OCI-LY1 (cell line): ENCODE measurements at regions not wholly inside any gene's neighbourhood (a gene's known extent, or its start where the extent isn't known, plus 50 kb on each side); places are given as distances from the start of the nearest gene placed in this dataset.
"Not testable (repeated sequence)": the region's sequence is repeated elsewhere in the genome, so short reads cannot be mapped to it uniquely, and the experiment has no call there.

Experiments used
- H2AFZ ChIP-seq: fragments of 200-600 bp; sonication (generic), shearing (Covaris generic); 2 replicates; pipeline ENCODE4 v1.6.0; 2014; ENCODE audit warnings: antibody characterized with exemption, mild to moderate bottlenecking, low read length
- H3F3A ChIP-seq: fragments of 200-600 bp; sonication (generic), shearing (Covaris generic); 2 replicates; pipeline ENCODE4 v1.6.0; 2014; ENCODE audit warnings: mild to moderate bottlenecking, antibody characterized with exemption, low read length, moderate library complexity; ENCODE audit not compliant: insufficient read depth
- H3K27ac ChIP-seq: fragments of 200-600 bp; sonication (generic); 2 replicates; pipeline ENCODE4 v1.5.1; 2014; ENCODE audit warnings: low read length, mixed run types, mild to moderate bottlenecking, low read depth; ENCODE audit not compliant: poor library complexity, severe bottlenecking
- H3K27me3 ChIP-seq: fragments of 200-600 bp; sonication (generic); 2 replicates; pipeline ENCODE4 v1.6.0; 2014; ENCODE audit warnings: antibody characterized with exemption, mild to moderate bottlenecking, low read length, moderate library complexity; ENCODE audit not compliant: insufficient read depth
- H3K36me3 ChIP-seq: fragments of 200-600 bp; sonication (generic); 2 replicates; pipeline ENCODE4 v1.6.1; 2014; ENCODE audit warnings: mild to moderate bottlenecking, antibody characterized with exemption, low read length, moderate library complexity, mixed read lengths; ENCODE audit not compliant: insufficient read depth
- H3K4me1 ChIP-seq: fragments of 200-600 bp; sonication (generic); 2 replicates; pipeline ENCODE4 v1.5.1; 2014; ENCODE audit warnings: mild to moderate bottlenecking, low read length, moderate library complexity; ENCODE audit not compliant: insufficient read depth, severe bottlenecking
- H3K4me2 ChIP-seq: fragments of 200-600 bp; sonication (generic), shearing (Covaris generic); 2 replicates; pipeline ENCODE4 v1.6.1; 2014; ENCODE audit warnings: low read length
- H3K4me3 ChIP-seq: fragments of 200-600 bp; sonication (generic); 2 replicates; pipeline ENCODE4 v1.5.1; 2014; ENCODE audit warnings: low read length, low read depth, mild to moderate bottlenecking, mixed read lengths; ENCODE audit not compliant: poor library complexity, severe bottlenecking
- H3K79me2 ChIP-seq: fragments of 200-600 bp; shearing (Covaris generic); 2 replicates; pipeline ENCODE4 v1.6.1; 2016; ENCODE audit warnings: mixed run types, low read length, mixed read lengths; ENCODE audit not compliant: insufficient read depth
- H3K9ac ChIP-seq: fragments of 200-600 bp; sonication (generic), shearing (Covaris generic); 2 replicates; pipeline ENCODE4 v1.6.1; 2014; ENCODE audit warnings: mild to moderate bottlenecking, low read length, mixed read lengths
- H3K9me2 ChIP-seq: fragments of 200-600 bp; sonication (generic), shearing (Covaris generic); 2 replicates; pipeline ENCODE4 v1.6.1; 2014; ENCODE audit warnings: low read depth, mild to moderate bottlenecking, low read length, mixed read lengths
- H3K9me3 ChIP-seq: fragments of 200-600 bp; shearing (Covaris generic); 2 replicates; pipeline ENCODE4 v1.6.1; 2014; ENCODE audit warnings: low read length, mixed read lengths
- H4K20me1 ChIP-seq: fragments of 200-600 bp; sonication (generic), shearing (Covaris generic); 2 replicates; pipeline ENCODE4 v1.6.0; 2016; ENCODE audit warnings: mild to moderate bottlenecking, low read length; ENCODE audit not compliant: insufficient read depth
- CTCF ChIP-seq: fragments of 200-600 bp; sonication (generic), shearing (Covaris generic); IDR thresholded peaks from 2 replicates; pipeline ENCODE4 v1.5.1; 2017; ENCODE audit warnings: mild to moderate bottlenecking, antibody characterized with exemption, low read length, moderate library complexity, mixed read lengths
- EZH2 ChIP-seq: fragments of 200-600 bp; sonication (generic), shearing (Covaris generic); IDR thresholded peaks from 2 replicates; pipeline ENCODE4 v1.8.0; 2017; ENCODE audit warnings: borderline replicate concordance, mixed run types, mild to moderate bottlenecking, antibody characterized with exemption, low read length, moderate library complexity, mixed read lengths

- no peaks in the 10 kb centered on the region for H3K4me1 ChIP-seq
- no peaks in the 10 kb centered on the region for H3K9me2 ChIP-seq
- H3K9me3 ChIP-seq: no peaks in the 10 kb centered on the region
- no peaks in the 10 kb centered on the region for H4K20me1 ChIP-seq
- H3K9ac ChIP-seq: no peak overlapping the region
- H2AFZ ChIP-seq: no peak overlapping the region
- H3K27me3 ChIP-seq: no peaks in the 10 kb centered on the region
- TF ChIP-seq EZH2: no peak
- no peak for TF ChIP-seq CTCF
- no peak overlapping the region for H3K4me2 ChIP-seq
- H3K27ac ChIP-seq: no peak overlapping the region
- no peak overlapping the region for H3K4me3 ChIP-seq
- H3K79me2 ChIP-seq: no peaks in the 10 kb centered on the region
- H3F3A ChIP-seq: no peaks in the 10 kb centered on the region
- H3K36me3 ChIP-seq: peaks cover 6% of the 10 kb centered on the region; the same call in 1 of the 2 replicates
Observed at GRCh38 chr13:33659894-33660293, 158.1 kb upstream of the RFC3 start.

- Histone ChIP-seq H3K9ac (no peak overlapping the region), H3K4me1 (no peaks in the 10 kb centered on the region), H3K27me3 (no peaks in the 10 kb centered on the region), H3K4me2 (no peak overlapping the region), H3F3A (no peaks in the 10 kb centered on the region), H3K27ac (no peak overlapping the region), H3K79me2 (no peaks in the 10 kb centered on the region), H3K9me2 (no peaks in the 10 kb centered on the region), H3K9me3 (no peaks in the 10 kb centered on the region), H4K20me1 (no peaks in the 10 kb centered on the region), H2AFZ (no peak overlapping the region), H3K4me3 (no peak overlapping the region), H3K36me3 (peaks cover 6% of the 10 kb centered on the region; the same call in 1 of the 2 replicates)
- TF ChIP-seq EZH2: no peak
Observed at GRCh38 chr13:33662392-33662791, 155.6 kb upstream of the RFC3 start.

GRCh38 chr13:33665626-33666175 lies 152.2 kb upstream of the RFC3 start:
- H3K79me2 ChIP-seq: no peaks in the 10 kb centered on the region
- H3K9ac ChIP-seq: no peak overlapping the region
- H3K4me2 ChIP-seq: no peak overlapping the region
- H3K9me3 ChIP-seq: no peaks in the 10 kb centered on the region
- TF ChIP-seq CTCF: no peak
- no peak for TF ChIP-seq EZH2
- H3K27me3 ChIP-seq: no peaks in the 10 kb centered on the region
- no peak overlapping the region for H3K27ac ChIP-seq
- no peak overlapping the region for H2AFZ ChIP-seq
- H4K20me1 ChIP-seq: no peaks in the 10 kb centered on the region
- H3F3A ChIP-seq: no peaks in the 10 kb centered on the region
- H3K36me3 ChIP-seq: peaks cover 10% of the 10 kb centered on the region; the same call in 1 of the 2 replicates
- no peak overlapping the region for H3K4me3 ChIP-seq
- H3K4me1 ChIP-seq: no peaks in the 10 kb centered on the region
- no peaks in the 10 kb centered on the region for H3K9me2 ChIP-seq

GRCh38 chr13:33671560-33671959 lies 146.4 kb upstream of the RFC3 start:
- Histone ChIP-seq H3K27ac (no peak overlapping the region), H3K9me2 (no peaks in the 10 kb centered on the region), H3F3A (no peaks in the 10 kb centered on the region), H2AFZ (no peak overlapping the region), H3K4me3 (no peak overlapping the region), H3K36me3 (0 out of 2 replicates have a peak, but pooled peaks cover 4% of the 10 kb centered on the region), H3K27me3 (no peaks in the 10 kb centered on the region), H3K79me2 (peaks cover 4% of the 10 kb centered on the region; the same call in 1 of the 2 replicates), H3K9me3 (no peaks in the 10 kb centered on the region), H3K4me1 (peaks cover 25% of the 10 kb centered on the region), H3K4me2 (no peak overlapping the region), H3K9ac (no peak overlapping the region), H4K20me1 (no peaks in the 10 kb centered on the region)
- no peak for TF ChIP-seq EZH2
- TF ChIP-seq CTCF: no peak

GRCh38 chr13:33672022-33672421 lies 145.9 kb upstream of the RFC3 start:
- H3K9me2 ChIP-seq, H3K79me2 ChIP-seq, H3K27me3 ChIP-seq, H3K9me3 ChIP-seq, H3K4me2 ChIP-seq, H3F3A ChIP-seq, H2AFZ ChIP-seq, H3K4me3 ChIP-seq, H3K9ac ChIP-seq, H3K36me3 ChIP-seq, H3K27ac ChIP-seq, H4K20me1 ChIP-seq: not testable (repeated sequence)
- peaks cover 29% of the 10 kb centered on the region for H3K4me1 ChIP-seq
